Dedifferentiated amniotic fluid mesenchymal stem cell (primary cell): ENCODE measurements at regions not wholly inside any gene's neighbourhood (a gene's known extent, or its start where the extent isn't known, plus 50 kb on each side); places are given as distances from the start of the nearest gene placed in this dataset.

Experiments
- DNase-seq: peaks from one replicate; pipeline ENCODE4 v3.0.0-alpha.2; 2016; ENCODE audit errors: extremely low spot score

DNA sequence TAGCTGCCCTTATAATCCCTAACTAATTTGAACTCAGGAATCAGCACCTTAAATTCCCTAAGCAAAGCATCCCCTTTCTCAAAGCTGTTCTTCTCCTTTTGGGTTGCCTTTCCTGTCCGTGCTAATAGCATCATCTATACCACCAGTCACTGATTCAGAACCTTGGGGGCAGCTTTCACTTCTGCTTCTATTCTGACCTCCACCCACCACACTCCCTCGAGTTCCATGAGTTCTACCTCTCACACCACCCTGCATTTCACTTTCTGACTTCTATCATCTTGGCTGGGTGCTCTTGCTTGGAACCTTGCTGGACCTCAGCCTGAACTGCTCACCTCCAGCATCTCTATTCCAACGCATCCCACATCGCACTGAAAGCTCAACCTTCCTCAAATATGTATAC is 55.4 kb upstream of the KCNMB2 start:
- no peak for DNase-seq

GRCh38 chr3:178482981-178483380 is 53.3 kb upstream of the KCNMB2 start:
- DNase-seq: no peak

- peak; percentile 35 for DNase-seq
Measured at GRCh38 chr3:178483704-178484103, 52.5 kb upstream of the KCNMB2 start.

DNA sequence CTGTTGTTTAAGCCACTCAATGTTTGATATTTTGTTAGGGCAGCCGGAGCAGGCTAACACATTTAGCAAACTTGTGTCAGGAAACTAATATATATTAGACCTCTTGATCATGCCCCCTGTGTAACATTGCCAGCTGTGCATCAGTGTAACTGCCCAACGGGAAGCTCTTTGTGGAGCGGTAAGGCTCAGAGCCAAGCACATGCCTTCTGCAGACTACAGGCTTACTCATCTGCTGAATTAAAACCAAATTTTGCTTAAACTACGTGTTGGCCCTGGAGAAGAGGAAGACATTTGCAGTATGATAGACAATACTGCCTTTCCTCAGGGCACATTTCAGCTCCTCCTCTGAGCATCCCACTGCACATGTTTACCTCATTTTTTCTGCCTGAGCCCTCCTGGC is 50.5 kb upstream of the KCNMB2 start:
- peak; percentile 58 for DNase-seq
